MM.1S (cell line): ENCODE measurements at regions not wholly inside any gene's neighbourhood (a gene's known extent, or its start where the extent isn't known, plus 50 kb on each side); places are given as distances from the start of the nearest gene placed in this dataset.

Source experiments
- EZH2 ChIP-seq: fragments of 300-600 bp; sonication (generic); optimal IDR thresholded peaks from 2 replicates; pipeline ENCODE3; 2017; ENCODE audit warnings: low read depth, mild to moderate bottlenecking, antibody characterized with exemption, low read length, mixed read lengths
- TF ChIP-seq, protein P1 (sequence below): fragments of 300-600 bp; sonication (generic); IDR thresholded peaks from 2 replicates; pipeline ENCODE4 v1.5.1; 2016; ENCODE audit warnings: antibody characterized with exemption, low read length, mixed read lengths

DNA sequence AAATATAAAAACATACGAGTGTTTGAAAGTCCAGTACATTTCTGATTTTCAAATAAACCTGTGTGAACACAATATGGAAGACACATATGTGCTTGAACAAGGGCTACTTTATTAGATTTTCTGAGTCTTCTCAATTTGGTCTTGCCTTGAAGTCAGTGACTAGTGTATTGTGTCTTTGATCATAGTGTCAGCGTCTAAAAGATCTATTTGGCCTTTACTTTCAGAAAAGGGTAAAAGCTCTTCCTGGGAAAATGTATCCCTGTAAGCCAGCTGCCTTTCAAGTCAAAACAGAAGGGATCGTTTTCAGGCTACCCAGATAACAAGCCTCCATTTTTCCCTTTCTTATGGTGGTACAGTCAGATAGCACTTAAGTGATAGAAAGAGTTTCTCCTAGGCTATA is 471.9 kb downstream of the CMPK2 start:
- TF ChIP-seq, protein P1, sequence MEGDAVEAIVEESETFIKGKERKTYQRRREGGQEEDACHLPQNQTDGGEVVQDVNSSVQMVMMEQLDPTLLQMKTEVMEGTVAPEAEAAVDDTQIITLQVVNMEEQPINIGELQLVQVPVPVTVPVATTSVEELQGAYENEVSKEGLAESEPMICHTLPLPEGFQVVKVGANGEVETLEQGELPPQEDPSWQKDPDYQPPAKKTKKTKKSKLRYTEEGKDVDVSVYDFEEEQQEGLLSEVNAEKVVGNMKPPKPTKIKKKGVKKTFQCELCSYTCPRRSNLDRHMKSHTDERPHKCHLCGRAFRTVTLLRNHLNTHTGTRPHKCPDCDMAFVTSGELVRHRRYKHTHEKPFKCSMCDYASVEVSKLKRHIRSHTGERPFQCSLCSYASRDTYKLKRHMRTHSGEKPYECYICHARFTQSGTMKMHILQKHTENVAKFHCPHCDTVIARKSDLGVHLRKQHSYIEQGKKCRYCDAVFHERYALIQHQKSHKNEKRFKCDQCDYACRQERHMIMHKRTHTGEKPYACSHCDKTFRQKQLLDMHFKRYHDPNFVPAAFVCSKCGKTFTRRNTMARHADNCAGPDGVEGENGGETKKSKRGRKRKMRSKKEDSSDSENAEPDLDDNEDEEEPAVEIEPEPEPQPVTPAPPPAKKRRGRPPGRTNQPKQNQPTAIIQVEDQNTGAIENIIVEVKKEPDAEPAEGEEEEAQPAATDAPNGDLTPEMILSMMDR = no peak
- no peak for TF ChIP-seq EZH2
